GM19395 (cell line): ENCODE measurements at regions not wholly inside any gene's neighbourhood (a gene's known extent, or its start where the extent isn't known, plus 50 kb on each side); places are given as distances from the start of the nearest gene placed in this dataset.

Experiments used
- ATAC-seq: cut with Tn5 transposase; IDR thresholded peaks from one replicate; pipeline ENCODE4 v1.9.1; 2021; ENCODE audit warnings: mild to moderate bottlenecking, moderate library complexity; ENCODE audit not compliant: unreplicated experiment

GRCh38 chr13:28548468-28548867 lies 53.5 kb upstream of the FLT1 start:
- ATAC-seq = no peak

DNA sequence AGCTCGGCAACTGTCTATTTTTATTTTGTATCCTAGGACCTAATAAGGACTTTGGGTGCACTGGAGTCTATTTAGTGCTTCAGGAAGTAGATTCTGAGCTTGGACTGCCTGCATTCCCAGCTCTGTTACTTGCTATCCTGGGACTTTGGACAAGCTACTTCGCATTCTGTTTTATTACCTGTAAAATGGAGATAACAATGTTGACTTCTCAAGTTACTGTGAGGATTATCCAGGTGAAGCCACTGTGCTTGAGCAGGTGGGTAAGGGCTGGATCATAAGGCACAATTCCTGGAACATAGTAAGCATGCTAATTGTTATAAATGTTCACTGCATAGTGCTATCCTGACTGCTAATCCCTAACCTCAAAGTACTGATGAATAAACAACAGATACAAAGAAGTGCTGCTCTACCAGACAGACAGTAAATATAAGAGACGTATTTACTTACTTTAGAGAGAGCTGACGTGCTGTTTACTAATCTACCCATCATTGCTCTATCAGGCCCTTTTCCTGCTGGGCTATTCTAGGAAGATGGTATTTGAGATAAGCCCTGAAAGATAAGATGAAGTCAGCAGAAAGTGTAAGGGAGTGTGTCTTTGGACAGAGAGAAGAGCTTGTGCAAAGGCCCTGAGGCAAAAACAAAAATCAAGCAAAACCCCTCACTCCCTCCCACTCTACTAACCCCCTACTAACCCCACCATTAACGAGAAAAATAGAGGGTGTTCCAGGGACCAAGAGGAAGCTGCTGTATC lies 50.8 kb upstream of the FLT1 start:
- ATAC-seq = no peak
